ENCODE measurements at regions not wholly inside any gene's neighbourhood (a gene's known extent, or its start where the extent isn't known, plus 50 kb on each side); places are given as distances from the start of the nearest gene placed in this dataset.

GRCh38 chr16:52725043-52725442 lies 178.1 kb upstream of the TOX3 start:
- Mint-ChIP-seq H3K9me3 (peaks cover 3% of the 10 kb centered on the region), H3K27me3 (ENCODE audit: low read depth) (no peaks in the 10 kb centered on the region), H3K4me1 (peaks cover 13% of the 10 kb centered on the region), H3K27ac (ENCODE audit: unreplicated experiment) (no peak overlapping the region), H3K4me3 (no peak overlapping the region), H3K36me3 (ENCODE audit: low read depth) (peaks cover 6% of the 10 kb centered on the region)
- no peak for DNase-seq (ENCODE audit: low read depth, low spot score)
- TF ChIP-seq CTCF (conservative IDR thresholded peaks at IDR 0.05), result no peak

GRCh38 chr16:52721331-52721730 lies 174.4 kb upstream of the TOX3 start:
- H3K27me3 Mint-ChIP-seq (ENCODE audit: low read depth), result no peaks in the 10 kb centered on the region
- no peak overlapping the region for H3K27ac Mint-ChIP-seq (ENCODE audit: unreplicated experiment)
- no peaks in the 10 kb centered on the region for H3K36me3 Mint-ChIP-seq (ENCODE audit: low read depth)
- no peaks in the 10 kb centered on the region for H3K9me3 Mint-ChIP-seq
- H3K4me1 Mint-ChIP-seq, result peaks cover 13% of the 10 kb centered on the region
- no peak for TF ChIP-seq CTCF (conservative IDR thresholded peaks at IDR 0.05)
- H3K4me3 Mint-ChIP-seq, result no peak overlapping the region
- no peak for DNase-seq (ENCODE audit: low read depth, low spot score)

- H3K27me3 Mint-ChIP-seq (ENCODE audit: low read depth), result no peaks in the 10 kb centered on the region
- H3K4me1 Mint-ChIP-seq, result peaks cover 13% of the 10 kb centered on the region
- no peak for TF ChIP-seq CTCF (conservative IDR thresholded peaks at IDR 0.05)
- no peak for DNase-seq (ENCODE audit: low read depth, low spot score)
- no peak overlapping the region for H3K4me3 Mint-ChIP-seq
- H3K9me3 Mint-ChIP-seq, result no peaks in the 10 kb centered on the region
- H3K36me3 Mint-ChIP-seq (ENCODE audit: low read depth), result no peaks in the 10 kb centered on the region
- H3K27ac Mint-ChIP-seq (ENCODE audit: unreplicated experiment), result no peak overlapping the region
Observed at GRCh38 chr16:52718046-52718445, 171.1 kb upstream of the TOX3 start.

- Mint-ChIP-seq H3K4me3 (no peak overlapping the region), H3K27ac (ENCODE audit: unreplicated experiment) (no peak overlapping the region), H3K27me3 (ENCODE audit: low read depth) (no peaks in the 10 kb centered on the region), H3K9me3 (no peaks in the 10 kb centered on the region), H3K4me1 (peaks cover 7% of the 10 kb centered on the region), H3K36me3 (ENCODE audit: low read depth) (no peaks in the 10 kb centered on the region)
- no peak for DNase-seq (ENCODE audit: low read depth, low spot score)
- TF ChIP-seq CTCF (conservative IDR thresholded peaks at IDR 0.05), result no peak
Observed at GRCh38 chr16:52713740-52714139, 166.8 kb upstream of the TOX3 start.

- DNase-seq (ENCODE audit: low read depth, low spot score), result no peak
- Mint-ChIP-seq H3K4me3 (no peak overlapping the region), H3K9me3 (no peaks in the 10 kb centered on the region), H3K27ac (ENCODE audit: unreplicated experiment) (peak overlapping the region; percentile 22), H3K27me3 (ENCODE audit: low read depth) (no peaks in the 10 kb centered on the region), H3K4me1 (peaks cover 21% of the 10 kb centered on the region), H3K36me3 (ENCODE audit: low read depth) (no peaks in the 10 kb centered on the region)
- TF ChIP-seq CTCF (conservative IDR thresholded peaks at IDR 0.05), result no peak
Observed at GRCh38 chr16:52709306-52709705, 162.4 kb upstream of the TOX3 start.

GRCh38 chr16:52708476-52708875 lies 161.5 kb upstream of the TOX3 start:
- DNase-seq (ENCODE audit: low read depth, low spot score), result no peak
- H3K4me3 Mint-ChIP-seq, result no peak overlapping the region
- no peak for TF ChIP-seq CTCF (conservative IDR thresholded peaks at IDR 0.05)
- H3K36me3 Mint-ChIP-seq (ENCODE audit: low read depth), result no peaks in the 10 kb centered on the region
- H3K9me3 Mint-ChIP-seq, result no peaks in the 10 kb centered on the region
- no peaks in the 10 kb centered on the region for H3K27me3 Mint-ChIP-seq (ENCODE audit: low read depth)
- peaks cover 21% of the 10 kb centered on the region for H3K4me1 Mint-ChIP-seq
- H3K27ac Mint-ChIP-seq (ENCODE audit: unreplicated experiment), result peak overlapping the region; percentile 57
